OCI-LY3 (cell line): ENCODE measurements at regions not wholly inside any gene's neighbourhood (a gene's known extent, or its start where the extent isn't known, plus 50 kb on each side); places are given as distances from the start of the nearest gene placed in this dataset.
"Not testable (repeated sequence)": the region's sequence is repeated elsewhere in the genome, so short reads cannot be mapped to it uniquely, and the experiment has no call there.

Experiments
- H2AFZ ChIP-seq: fragments of 200-600, 300-600 bp; shearing (Covaris generic); 2 replicates; pipeline ENCODE4 v1.6.0; 2014; ENCODE audit warnings: antibody characterized with exemption, low read depth, low read length
- H3K27ac ChIP-seq: fragments of 200-600, 300-600 bp; sonication (generic); 2 replicates; pipeline ENCODE4 v1.5.1; 2014; ENCODE audit warnings: mild to moderate bottlenecking, low read length, moderate library complexity, mixed read lengths
- H3K27me3 ChIP-seq: fragments of 200-600, 300-600 bp; sonication (generic); 2 replicates; pipeline ENCODE4 v1.6.1; 2014; ENCODE audit warnings: low read depth, low read length, mixed read lengths
- H3K36me3 ChIP-seq: fragments of 200-600, 300-600 bp; sonication (generic); replicated peaks from 2 replicates; pipeline ENCODE3; 2014; ENCODE audit warnings: low read depth, low read length, mixed read lengths
- H3K4me1 ChIP-seq: fragments of 300-600, 200-600 bp; sonication (generic); 2 replicates; pipeline ENCODE4 v1.6.1; 2014; ENCODE audit warnings: low read length, mixed read lengths
- H3K4me2 ChIP-seq: fragments of 200-600, 300-600 bp; sonication (generic); 2 replicates; pipeline ENCODE4 v1.6.1; 2014; ENCODE audit warnings: low read length, mixed read lengths
- H3K4me3 ChIP-seq: fragments of 300-600, 200-600 bp; sonication (generic); 2 replicates; pipeline ENCODE4 v1.5.1; 2014; ENCODE audit warnings: antibody characterized with exemption, mild to moderate bottlenecking, low read length, moderate library complexity
- H3K79me2 ChIP-seq: fragments of 300-600, 200-600 bp; shearing (Covaris generic); 2 replicates; pipeline ENCODE4 v1.6.1; 2014; ENCODE audit warnings: mild to moderate bottlenecking, low read length, mixed read lengths
- H3K9ac ChIP-seq: fragments of 300-600, 200-600 bp; shearing (Covaris generic); 2 replicates; pipeline ENCODE4 v1.6.0; 2014; ENCODE audit warnings: mild to moderate bottlenecking, low read length, moderate library complexity
- H3K9me3 ChIP-seq: fragments of 200-600, 300-600 bp; shearing (Covaris generic); 2 replicates; pipeline ENCODE4 v1.6.1; 2014; ENCODE audit warnings: low read length, mixed read lengths; ENCODE audit not compliant: insufficient read depth
- H4K20me1 ChIP-seq: fragments of 200-600, 300-600 bp; sonication (generic); 2 replicates; pipeline ENCODE4 v1.6.1; 2016; ENCODE audit warnings: low read length, mixed read lengths; ENCODE audit not compliant: insufficient read depth
- EZH2phosphoT487 ChIP-seq: fragments of 200-600 bp; shearing (Covaris generic); IDR thresholded peaks from 2 replicates; pipeline ENCODE4 v1.6.1; 2018; ENCODE audit warnings: antibody characterized with exemption, mixed run types, low read depth
- TF ChIP-seq, protein P1 (sequence below): fragments of 200-600, 300-600 bp; sonication (generic); IDR thresholded peaks from 2 replicates; pipeline ENCODE4 v1.5.1; 2014; ENCODE audit warnings: antibody characterized with exemption, low read length, low read depth

DNA sequence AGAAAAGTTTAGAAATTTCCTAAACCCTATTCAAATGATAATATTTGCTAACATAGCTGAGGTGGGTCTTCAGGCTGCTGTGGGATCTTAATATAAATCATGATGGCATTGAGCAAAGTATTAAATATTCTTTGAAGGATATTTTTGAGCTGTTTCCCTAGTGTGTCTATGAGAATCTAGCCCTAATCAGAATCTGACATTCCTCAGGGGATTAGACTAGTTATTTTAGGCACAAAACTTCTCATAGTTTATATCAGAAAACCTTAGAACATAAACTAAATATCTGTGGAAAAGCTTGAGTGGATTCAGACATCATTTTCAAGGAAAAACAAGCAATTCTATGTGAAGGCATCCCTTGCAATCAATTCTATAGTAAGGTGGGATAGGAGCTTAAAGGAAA lies 594.5 kb downstream of the RFPL4B start:
- Histone ChIP-seq H3K79me2 (no peaks in the 10 kb centered on the region), H3K4me2 (no peak overlapping the region), H3K36me3 (no peaks in the 10 kb centered on the region), H4K20me1 (no peaks in the 10 kb centered on the region), H3K9ac (no peak overlapping the region), H3K9me3 (no peaks in the 10 kb centered on the region), H3K27me3 (no peaks in the 10 kb centered on the region), H3K4me1 (no peaks in the 10 kb centered on the region), H3K4me3 (no peak overlapping the region), H2AFZ (no peak overlapping the region), H3K27ac (no peak overlapping the region)
- TF ChIP-seq, protein P1, sequence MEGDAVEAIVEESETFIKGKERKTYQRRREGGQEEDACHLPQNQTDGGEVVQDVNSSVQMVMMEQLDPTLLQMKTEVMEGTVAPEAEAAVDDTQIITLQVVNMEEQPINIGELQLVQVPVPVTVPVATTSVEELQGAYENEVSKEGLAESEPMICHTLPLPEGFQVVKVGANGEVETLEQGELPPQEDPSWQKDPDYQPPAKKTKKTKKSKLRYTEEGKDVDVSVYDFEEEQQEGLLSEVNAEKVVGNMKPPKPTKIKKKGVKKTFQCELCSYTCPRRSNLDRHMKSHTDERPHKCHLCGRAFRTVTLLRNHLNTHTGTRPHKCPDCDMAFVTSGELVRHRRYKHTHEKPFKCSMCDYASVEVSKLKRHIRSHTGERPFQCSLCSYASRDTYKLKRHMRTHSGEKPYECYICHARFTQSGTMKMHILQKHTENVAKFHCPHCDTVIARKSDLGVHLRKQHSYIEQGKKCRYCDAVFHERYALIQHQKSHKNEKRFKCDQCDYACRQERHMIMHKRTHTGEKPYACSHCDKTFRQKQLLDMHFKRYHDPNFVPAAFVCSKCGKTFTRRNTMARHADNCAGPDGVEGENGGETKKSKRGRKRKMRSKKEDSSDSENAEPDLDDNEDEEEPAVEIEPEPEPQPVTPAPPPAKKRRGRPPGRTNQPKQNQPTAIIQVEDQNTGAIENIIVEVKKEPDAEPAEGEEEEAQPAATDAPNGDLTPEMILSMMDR: no peak
- TF ChIP-seq EZH2phosphoT487: no peak

- Histone ChIP-seq H3K4me3 (no peak overlapping the region), H3K9ac (no peak overlapping the region), H3K27ac (no peak overlapping the region), H2AFZ (no peak overlapping the region), H3K4me1 (no peaks in the 10 kb centered on the region), H3K27me3 (no peaks in the 10 kb centered on the region), H4K20me1 (no peaks in the 10 kb centered on the region), H3K79me2 (no peaks in the 10 kb centered on the region), H3K36me3 (no peaks in the 10 kb centered on the region), H3K9me3 (no peaks in the 10 kb centered on the region), H3K4me2 (no peak overlapping the region)
- TF ChIP-seq EZH2phosphoT487: no peak
- TF ChIP-seq, protein P1: no peak
These were observed 598.9 kb downstream of the RFPL4B start for GRCh38 chr6:112946051-112946450.

GRCh38 chr6:112947507-112947906 lies 600.4 kb downstream of the RFPL4B start:
- TF ChIP-seq EZH2phosphoT487: no peak
- TF ChIP-seq, protein P1: no peak

DNA sequence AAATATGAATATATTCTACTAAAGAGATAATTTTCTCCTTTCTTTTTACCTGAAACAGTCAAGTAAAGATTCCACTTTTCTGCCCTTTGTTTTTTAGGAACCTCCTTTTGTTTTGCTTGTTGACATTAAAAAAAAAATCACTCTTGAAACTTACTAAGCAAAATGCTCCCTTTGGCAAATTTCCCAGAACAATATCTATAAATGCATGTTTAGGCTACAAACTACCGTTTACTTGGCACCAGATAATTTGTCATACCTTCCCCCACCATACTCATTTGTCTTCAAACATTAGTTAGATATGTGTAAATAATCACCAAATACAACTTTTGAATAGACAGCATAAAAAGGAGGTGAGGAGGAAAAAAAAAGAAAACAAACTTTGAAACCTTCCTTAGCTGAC lies 604.7 kb downstream of the RFPL4B start:
- TF ChIP-seq, protein P1: no peak
- no peak for TF ChIP-seq EZH2phosphoT487
- no peak overlapping the region for H3K4me3 ChIP-seq
- no peak overlapping the region for H2AFZ ChIP-seq
- no peak overlapping the region for H3K9ac ChIP-seq
- no peak overlapping the region for H3K27ac ChIP-seq
- no peaks in the 10 kb centered on the region for H3K4me1 ChIP-seq
- H3K79me2 ChIP-seq: no peaks in the 10 kb centered on the region
- H4K20me1 ChIP-seq: no peaks in the 10 kb centered on the region
- no peaks in the 10 kb centered on the region for H3K36me3 ChIP-seq
- no peaks in the 10 kb centered on the region for H3K27me3 ChIP-seq
- H3K9me3 ChIP-seq: no peaks in the 10 kb centered on the region
- no peak overlapping the region for H3K4me2 ChIP-seq

More at GRCh38 chr6:112947507-112947906, 600.4 kb downstream of the RFPL4B start:
- Histone ChIP-seq H3K9me3 (no peaks in the 10 kb centered on the region), H3K9ac (no peak overlapping the region), H4K20me1 (no peaks in the 10 kb centered on the region), H2AFZ (no peak overlapping the region), H3K27me3 (no peaks in the 10 kb centered on the region), H3K27ac (no peak overlapping the region), H3K36me3 (no peaks in the 10 kb centered on the region), H3K79me2 (no peaks in the 10 kb centered on the region), H3K4me1 (no peaks in the 10 kb centered on the region), H3K4me2 (no peak overlapping the region), H3K4me3 (no peak overlapping the region)

DNA sequence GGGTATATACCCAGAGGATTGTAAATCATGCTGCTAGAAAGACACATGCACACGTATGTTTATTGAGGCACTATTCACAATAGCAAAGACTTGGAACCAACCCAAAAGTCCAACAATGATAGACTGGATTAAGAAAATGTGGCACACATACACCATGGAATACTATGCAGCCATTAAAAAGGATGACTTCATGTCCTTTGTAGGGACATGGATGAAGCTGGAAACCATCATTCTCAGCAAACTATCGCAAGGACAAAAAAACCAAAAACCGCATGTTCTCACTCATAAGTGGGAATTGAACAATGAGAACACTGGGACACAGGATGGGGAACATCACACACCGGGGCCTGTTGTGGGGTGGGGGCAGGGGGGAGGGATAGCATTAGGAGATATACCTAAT lies 608.6 kb downstream of the RFPL4B start:
- H3K9ac ChIP-seq, H3K27me3 ChIP-seq, H3K79me2 ChIP-seq, H3K9me3 ChIP-seq, H2AFZ ChIP-seq, H3K4me1 ChIP-seq, H3K27ac ChIP-seq, H3K36me3 ChIP-seq, H3K4me3 ChIP-seq, H4K20me1 ChIP-seq, H3K4me2 ChIP-seq: not testable (repeated sequence)
